CD4-positive, alpha-beta T cell (primary cell): ENCODE measurements at regions not wholly inside any gene's neighbourhood (a gene's known extent, or its start where the extent isn't known, plus 50 kb on each side); places are given as distances from the start of the nearest gene placed in this dataset.

Experiments used
- ATAC-seq: fragments of 200-7000 bp; cut with Tn5 transposase; one replicate; pipeline ENCODE4 v1.10.0; 2022; ENCODE audit warnings: mild to moderate bottlenecking; ENCODE audit not compliant: poor library complexity
- CTCF ChIA-PET: fragments of 350-600 bp; sonication (Branson Sonifier 250); formaldehyde crosslinking; loops from one replicate; lab custom pipeline; 2021; ENCODE audit warnings: antibody characterized with exemption, inconsistent platforms; lab: Charles Lee
- POLR2A ChIA-PET: fragments of 350-600 bp; sonication (Branson Sonifier 250); formaldehyde crosslinking; loops from one replicate; lab custom pipeline; 2021; ENCODE audit warnings: antibody characterized with exemption, inconsistent platforms; lab: Charles Lee
- DNase-seq, 14 experiments: peaks; one replicate each; pipeline ENCODE4 v3.0.0-alpha.2; 2013 to 2020; ENCODE audit warnings: mixed read lengths in 2 of 14
- H3K27ac ChIP-seq, 2 donors: one replicate each; pipeline versions ENCODE4 v1.5.1 to v1.7.0; 2013; ENCODE audit warnings: low read length in 2 of 2, low read depth in 1 of 2, mild to moderate bottlenecking in 1 of 2
- H3K27me3 ChIP-seq, 2 experiments: 1 replicate in 1 of 2; 2 replicates in 1 of 2; pipeline versions ENCODE4 v1.6.1 to v1.7.0; 2013; ENCODE audit warnings: low read length in 2 of 2, control low read depth in 1 of 2, mild to moderate bottlenecking in 1 of 2, moderate library complexity in 1 of 2; ENCODE audit not compliant: insufficient read depth in 2 of 2, control insufficient read depth in 1 of 2
- H3K36me3 ChIP-seq: one replicate; pipeline ENCODE4 v1.6.1; 2013; ENCODE audit warnings: low read length, control low read depth; ENCODE audit not compliant: insufficient read depth
- H3K4me1 ChIP-seq: one replicate; pipeline ENCODE4 v1.6.1; 2013; ENCODE audit warnings: low read length, control low read depth; ENCODE audit not compliant: insufficient read depth
- H3K4me3 ChIP-seq: one replicate; pipeline ENCODE4 v1.5.1; 2013; ENCODE audit warnings: mild to moderate bottlenecking, low read length, moderate library complexity
- H3K9me3 ChIP-seq, 2 experiments: 1 replicate in 1 of 2; 2 replicates in 1 of 2; pipeline versions ENCODE4 v1.6.1 to v1.7.0; 2013; ENCODE audit warnings: low read length in 2 of 2, mild to moderate bottlenecking in 2 of 2, control low read depth in 1 of 2, moderate library complexity in 1 of 2; ENCODE audit not compliant: control insufficient read depth in 1 of 2, insufficient read depth in 1 of 2
- H3K27ac Mint-ChIP-seq: one replicate; pipeline ENCODE4 v1.8.0; 2020; ENCODE audit warnings: mixed read lengths
- H3K27me3 Mint-ChIP-seq: one replicate; pipeline ENCODE4 v1.8.0; 2021; ENCODE audit warnings: mixed read lengths
- H3K36me3 Mint-ChIP-seq: one replicate; pipeline ENCODE4 v1.8.0; 2021; ENCODE audit warnings: low read depth, mixed read lengths
- H3K4me1 Mint-ChIP-seq: one replicate; pipeline ENCODE4 v1.8.0; 2021; ENCODE audit warnings: low read depth, mixed read lengths
- H3K4me3 Mint-ChIP-seq: one replicate; pipeline ENCODE4 v1.8.0; 2020; ENCODE audit warnings: mild to moderate bottlenecking, mixed read lengths
- H3K9me3 Mint-ChIP-seq: one replicate; pipeline ENCODE4 v1.8.0; 2020; ENCODE audit warnings: mixed read lengths
- CTCF ChIP-seq: fragments of 200-600 bp; IDR thresholded peaks from one replicate; pipeline ENCODE4 v1.8.0; 2022; ENCODE audit warnings: antibody characterized with exemption, mild to moderate bottlenecking
- intact Hi-C, 2 experiments: fragments of 100-400 bp; cut with DNase I in 1 of 2; cut with micrococcal nuclease in 1 of 2; formaldehyde crosslinking; loops; one replicate each; pipeline versions ENCODE4 v1.15.1 to v1.9.0; 2023 to 2025; cut with DNase I, micrococcal nuclease

GRCh38 chr22:20646415-20646814 is 127.5 kb upstream of the SERPIND1 start:
- Mint-ChIP-seq H3K4me1 (no peaks in the 10 kb centered on the region), H3K36me3 (no peaks in the 10 kb centered on the region), H3K4me3 (no peak overlapping the region), H3K27me3 (no peaks in the 10 kb centered on the region), H3K9me3 (no peaks in the 10 kb centered on the region), H3K27ac (no peak overlapping the region)
- ChIA-PET CTCF (interaction anchor here (1.1 kb wide), 1 partner anchor 15 kb away, joined by 3 read pairs; no protein-coding TSS in a partner anchor), POLR2A (no interaction called here)
- ATAC-seq: no peak
- no peak for DNase-seq
- Histone ChIP-seq H3K4me1 (no peaks in the 10 kb centered on the region), H3K27ac (no peak overlapping the region), H3K4me3 (no peak overlapping the region), H3K36me3 (no peaks in the 10 kb centered on the region), H3K9me3 (no peaks in the 10 kb centered on the region), H3K27me3 (no peaks in the 10 kb centered on the region)
- intact Hi-C loops: no loop called here
- no peak for TF ChIP-seq CTCF

- no peak overlapping the region for H3K27ac ChIP-seq
- no peaks in the 10 kb centered on the region for H3K9me3 ChIP-seq
- no peaks in the 10 kb centered on the region for H3K36me3 ChIP-seq
- no peaks in the 10 kb centered on the region for H3K27me3 ChIP-seq
- H3K27ac Mint-ChIP-seq: no peak overlapping the region
- DNase-seq: no peak
- POLR2A ChIA-PET: interaction anchor here (0.6 kb wide), 1 partner anchor 135 kb away, joined by 5 read pairs; no protein-coding TSS in a partner anchor
- no peak for ATAC-seq
- no peaks in the 10 kb centered on the region for H3K27me3 Mint-ChIP-seq
- H3K4me3 Mint-ChIP-seq: no peak overlapping the region
- H3K9me3 Mint-ChIP-seq: no peaks in the 10 kb centered on the region
- no peaks in the 10 kb centered on the region for H3K4me1 Mint-ChIP-seq
- intact Hi-C loops: no loop called here
- H3K4me3 ChIP-seq: no peak overlapping the region
- CTCF ChIA-PET: interaction anchor here (1.1 kb wide), 1 partner anchor 15 kb away, joined by 3 read pairs; no protein-coding TSS in a partner anchor
- no peak for TF ChIP-seq CTCF
- no peaks in the 10 kb centered on the region for H3K4me1 ChIP-seq
- H3K36me3 Mint-ChIP-seq: no peaks in the 10 kb centered on the region
These were observed 127.0 kb upstream of the SERPIND1 start for GRCh38 chr22:20646906-20647305.

GRCh38 chr22:20647586-20648305 is 126.2 kb upstream of the SERPIND1 start:
- ChIA-PET POLR2A (no interaction called here), CTCF (interaction anchor here (1.1 kb wide), 1 partner anchor 16 kb away, joined by 3 read pairs; no protein-coding TSS in a partner anchor)
- Histone ChIP-seq H3K9me3 (no peaks in the 10 kb centered on the region), H3K27ac (no peak overlapping the region), H3K4me3 (no peak overlapping the region), H3K27me3 (no peaks in the 10 kb centered on the region), H3K4me1 (no peaks in the 10 kb centered on the region), H3K36me3 (no peaks in the 10 kb centered on the region)
- no peak overlapping the region for H3K27ac Mint-ChIP-seq
- no peaks in the 10 kb centered on the region for H3K27me3 Mint-ChIP-seq
- no peak overlapping the region for H3K4me3 Mint-ChIP-seq
- DNase-seq (no peak), ATAC-seq (no peak)
- TF ChIP-seq CTCF: no peak
- no peaks in the 10 kb centered on the region for H3K36me3 Mint-ChIP-seq
- intact Hi-C loops: no loop called here
- H3K4me1 Mint-ChIP-seq: no peaks in the 10 kb centered on the region
- no peaks in the 10 kb centered on the region for H3K9me3 Mint-ChIP-seq
